22Rv1 (cell line): ENCODE measurements at regions not wholly inside any gene's neighbourhood (a gene's known extent, or its start where the extent isn't known, plus 50 kb on each side); places are given as distances from the start of the nearest gene placed in this dataset.

ENCODE experiments used
- H3K27ac ChIP-seq: fragments of 450-650 bp; 2 replicates; pipeline ENCODE4 v1.5.1; 2017
- CTCF ChIP-seq: fragments of 450-650 bp; IDR thresholded peaks from 2 replicates; pipeline ENCODE4 v1.5.1; 2017; ENCODE audit warnings: mild to moderate bottlenecking
- ZFX ChIP-seq: fragments of 450-650 bp; IDR thresholded peaks from 2 replicates; pipeline ENCODE4 v1.6.1; 2017; ENCODE audit warnings: antibody characterized with exemption, borderline replicate concordance

- TF ChIP-seq CTCF: no peak
- TF ChIP-seq ZFX: no peak
- no peak overlapping the region for H3K27ac ChIP-seq
Observed at GRCh38 chr2:172340394-172340793, 87.0 kb upstream of the ITGA6 start.

DNA sequence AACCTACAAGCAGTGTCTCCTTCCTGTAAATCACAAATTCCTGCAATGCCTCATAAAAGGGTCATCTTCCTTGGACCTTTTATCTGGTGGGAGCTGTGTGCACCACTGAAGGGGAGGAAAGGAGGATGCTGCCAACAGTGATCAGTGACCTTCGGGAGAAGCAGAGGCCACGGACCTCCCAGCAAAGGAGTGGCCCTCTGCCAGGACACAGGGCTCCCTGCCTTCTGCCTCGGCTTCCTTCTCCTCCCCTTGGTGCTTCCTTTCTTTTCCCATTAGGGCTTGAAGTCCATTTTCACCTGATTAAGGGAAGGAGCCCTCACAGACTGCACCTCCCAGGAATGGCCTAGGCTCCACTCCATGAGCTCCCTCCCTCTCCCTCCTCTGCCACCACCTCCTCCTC, 85.3 kb upstream of the ITGA6 start:
- TF ChIP-seq CTCF: no peak
- TF ChIP-seq ZFX: no peak
- H3K27ac ChIP-seq: no peak overlapping the region

DNA sequence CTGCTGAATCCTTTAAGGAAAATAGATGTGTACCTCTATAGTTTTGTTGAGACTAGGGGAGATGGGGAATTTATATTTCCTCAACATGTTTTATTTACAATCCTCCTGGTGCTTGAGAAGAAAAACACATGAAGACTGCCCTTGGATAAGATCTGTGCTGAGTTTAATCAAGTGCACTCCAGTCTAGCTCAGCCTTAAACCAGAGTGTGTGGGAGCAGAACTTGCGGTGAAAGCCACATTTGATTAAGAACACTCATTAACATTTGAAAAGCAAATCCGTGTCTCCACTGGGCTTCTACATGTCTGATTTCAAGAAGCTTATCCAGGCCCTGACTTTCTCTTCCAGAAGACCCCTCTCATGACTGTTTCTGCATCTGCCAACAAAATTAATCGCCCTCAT, 84.8 kb upstream of the ITGA6 start:
- TF ChIP-seq ZFX (no peak), CTCF (no peak)
- H3K27ac ChIP-seq: no peak overlapping the region

- H3K27ac ChIP-seq: no peak overlapping the region
- TF ChIP-seq CTCF: no peak
- no peak for TF ChIP-seq ZFX
Observed at GRCh38 chr2:172344159-172344558, 83.2 kb upstream of the ITGA6 start.

GRCh38 chr2:172345956-172346555, 81.3 kb upstream of the ITGA6 start:
- no peak for TF ChIP-seq CTCF
- H3K27ac ChIP-seq: no peak overlapping the region

DNA sequence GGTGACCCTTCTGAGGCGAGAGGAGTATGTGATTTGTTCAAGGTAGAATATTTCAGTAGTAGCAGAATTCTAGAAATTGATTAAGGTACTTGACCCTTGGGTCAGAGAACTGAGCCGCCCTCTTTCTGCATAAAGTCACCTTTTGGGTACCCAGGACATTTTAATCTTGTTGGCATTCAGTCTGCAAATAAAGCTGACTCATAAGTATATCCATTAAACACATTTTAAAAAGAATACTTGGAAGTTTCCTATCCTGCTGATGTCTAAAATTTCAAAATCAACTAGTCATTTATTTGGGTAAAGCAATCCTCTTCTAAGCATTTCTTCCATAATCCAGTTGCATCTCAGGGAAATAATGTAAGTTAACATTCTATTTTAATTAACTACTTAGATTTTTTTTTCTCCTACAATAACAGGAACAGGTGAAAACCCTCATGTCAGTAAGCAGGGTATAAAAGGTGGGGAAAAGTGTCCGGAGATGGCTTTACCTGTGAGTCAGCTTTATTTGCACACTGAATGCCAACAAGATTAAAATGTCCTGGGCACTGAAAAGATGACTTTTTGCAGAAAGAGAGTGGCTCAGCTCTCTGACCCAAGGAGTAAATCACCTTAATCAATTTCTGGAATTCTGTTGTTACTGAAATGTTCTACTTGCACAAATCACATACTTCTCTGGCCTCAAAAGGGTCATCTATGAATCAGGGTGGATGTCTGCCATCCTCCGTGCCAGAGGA, 78.7 kb upstream of the ITGA6 start:
- no peak overlapping the region for H3K27ac ChIP-seq
- TF ChIP-seq ZFX (no peak), CTCF (no peak)

GRCh38 chr2:172350839-172351479, 76.4 kb upstream of the ITGA6 start:
- no peak for TF ChIP-seq ZFX
- TF ChIP-seq CTCF: no peak
- H3K27ac ChIP-seq: no peak overlapping the region
